HCT116 (cell line): ENCODE measurements at regions not wholly inside any gene's neighbourhood (a gene's known extent, or its start where the extent isn't known, plus 50 kb on each side); places are given as distances from the start of the nearest gene placed in this dataset.

Experiments
- ATAC-seq: fragments of 200-7000 bp; cut with Tn5 transposase; 2 replicates; pipeline ENCODE4 v1.9.1; 2020; ENCODE audit warnings: mild to moderate bottlenecking, moderate library complexity
- BruUV-seq: library from RNA; stranded (reverse); fragments of 400-500 nt; replicated peaks from 2 replicates; lab custom pipeline; 2021; lab: Mats Ljungman, UMichigan
- CTCF ChIA-PET: fragments of 300-600 bp; sonication (Branson Sonifier 250); formaldehyde crosslinking; loops from one replicate; lab custom pipeline; 2021; ENCODE audit warnings: antibody characterized with exemption; lab: Charles Lee
- POLR2A ChIA-PET: fragments of 300-600, 350-600 bp; sonication (Branson Sonifier 250); formaldehyde crosslinking; loops from one replicate; lab custom pipeline; 2021; ENCODE audit warnings: antibody characterized with exemption; lab: Charles Lee
- RAD21 ChIA-PET, 2 experiments: fragments of 300-600 bp; sonication (Branson Sonifier 250); formaldehyde crosslinking; loops; one replicate each; lab custom pipeline; 2023; ENCODE audit warnings: low total read pairs in 2 of 2; ENCODE audit not compliant: uncharacterized antibody in 2 of 2, unreplicated experiment in 2 of 2, low non-redundant PET in 1 of 2; lab: Charles Lee
- DNase-seq: peaks from one replicate; pipeline ENCODE4 v3.0.0-alpha.2; 2010; ENCODE audit warnings: low read depth, low spot score
- H2AFZ ChIP-seq: fragments of 200-600 bp; shearing (Covaris generic), sonication (generic); 2 replicates; pipeline ENCODE4 v1.6.1; 2017; ENCODE audit warnings: low read depth, mixed run types, mixed read lengths, antibody characterized with exemption, low read length; ENCODE audit not compliant: poor library complexity, severe bottlenecking
- H3K27ac ChIP-seq: 2 replicates; pipeline ENCODE4 v1.5.1; 2012; ENCODE audit warnings: low read depth, low read length
- H3K27me3 ChIP-seq: fragments of 200-600 bp; sonication (generic); 2 replicates; pipeline ENCODE4 v1.6.1; 2016; ENCODE audit warnings: mixed run types, low read length, mixed read lengths; ENCODE audit not compliant: insufficient read depth
- H3K36me3 ChIP-seq, 2 experiments: fragments of 200-500 bp in 1 of 2; fragments of 200-600 bp in 1 of 2; sonication (Bioruptor generic) in 1 of 2; sonication (generic) in 1 of 2; 2 replicates each; pipeline versions ENCODE4 v1.5.1 to v1.6.1; 2014 to 2016; ENCODE audit warnings: low read length in 2 of 2, inconsistent platforms in 1 of 2, mixed read lengths in 1 of 2, mixed run types in 1 of 2; ENCODE audit not compliant: insufficient read depth in 2 of 2, control insufficient read depth in 1 of 2
- H3K4me1 ChIP-seq, 2 experiments: fragments of 200-600 bp in 1 of 2; sonication (generic) in 1 of 2; 2 replicates each; pipeline versions ENCODE4 v1.5.1 to v1.6.1; 2012 to 2017; ENCODE audit warnings: low read length in 2 of 2, inconsistent platforms in 1 of 2, mild to moderate bottlenecking in 1 of 2, mixed read lengths in 1 of 2, mixed run types in 1 of 2, moderate library complexity in 1 of 2; ENCODE audit not compliant: insufficient read depth in 2 of 2, control insufficient read depth in 1 of 2
- H3K4me2 ChIP-seq: fragments of 200-600 bp; sonication (generic); 2 replicates; pipeline ENCODE4 v1.6.1; 2017; ENCODE audit warnings: mixed run types, low read length, mixed read lengths
- H3K4me3 ChIP-seq, 2 experiments: fragments of 200-600 bp in 1 of 2; sonication (generic) in 1 of 2; replicated peaks in 1 of 2; 2 replicates each; pipeline ENCODE4 v1.5.1; 2011 to 2016; ENCODE audit warnings: low read length in 2 of 2, control low read depth in 1 of 2, low read depth in 1 of 2, mild to moderate bottlenecking in 1 of 2, mixed read lengths in 1 of 2, mixed run types in 1 of 2
- H3K79me2 ChIP-seq: fragments of 200-600 bp; sonication (generic); 2 replicates; pipeline ENCODE4 v1.6.1; 2017; ENCODE audit warnings: mild to moderate bottlenecking, mixed run types, low read length, moderate library complexity, mixed read lengths; ENCODE audit not compliant: insufficient read depth
- H3K9ac ChIP-seq: fragments of 200-600 bp; sonication (generic); 2 replicates; pipeline ENCODE4 v1.6.1; 2016; ENCODE audit warnings: low read length, mixed read lengths
- H3K9me2 ChIP-seq: fragments of 200-600 bp; sonication (generic), shearing (Covaris generic); 2 replicates; pipeline ENCODE4 v1.6.1; 2017; ENCODE audit warnings: mixed run types, mild to moderate bottlenecking, moderate library complexity; ENCODE audit not compliant: insufficient read depth
- H3K9me3 ChIP-seq, 2 experiments: fragments of 200-500 bp in 1 of 2; fragments of 200-600 bp in 1 of 2; sonication (Bioruptor generic) in 1 of 2; sonication (generic) in 1 of 2; 2 replicates each; pipeline ENCODE4 v1.6.1; 2014 to 2017; ENCODE audit warnings: low read length in 2 of 2, mixed read lengths in 2 of 2, inconsistent platforms in 1 of 2, low read depth in 1 of 2, mild to moderate bottlenecking in 1 of 2, mixed run types in 1 of 2, moderate library complexity in 1 of 2; ENCODE audit not compliant: control insufficient read depth in 1 of 2, insufficient read depth in 1 of 2
- H4K20me1 ChIP-seq: fragments of 200-600 bp; sonication (generic), shearing (Covaris generic); 2 replicates; pipeline ENCODE4 v1.6.1; 2017; ENCODE audit warnings: mixed run types, mild to moderate bottlenecking, moderate library complexity; ENCODE audit not compliant: insufficient read depth
- ATF3 ChIP-seq: IDR thresholded peaks from 2 replicates; pipeline ENCODE4 v1.6.1; 2012
- CEBPB ChIP-seq: IDR thresholded peaks from 2 replicates; pipeline ENCODE4 v1.6.1; 2012; ENCODE audit warnings: low read depth
- CTCF ChIP-seq, 3 experiments: fragments of 200-600 bp in 1 of 3; sonication (generic) in 1 of 3; IDR thresholded peaks in 2 of 3; conservative IDR thresholded peaks in 1 of 3; 2 replicates each; pipeline ENCODE4 v1.5.1; 2012 to 2017; ENCODE audit warnings: low read depth in 2 of 3, low read length in 2 of 3, antibody characterized with exemption in 1 of 3, borderline replicate concordance in 1 of 3, control low read depth in 1 of 3, mild to moderate bottlenecking in 1 of 3, mixed read lengths in 1 of 3, mixed run types in 1 of 3, moderate library complexity in 1 of 3; ENCODE audit not compliant: insufficient read depth in 1 of 3
- EGR1 ChIP-seq: IDR thresholded peaks from 2 replicates; pipeline ENCODE4 v1.6.1; 2012; ENCODE audit warnings: low read depth
- ELF1 ChIP-seq: IDR thresholded peaks from 2 replicates; pipeline ENCODE4 v1.6.1; 2012; ENCODE audit warnings: low read depth, borderline replicate concordance
- EZH2phosphoT487 ChIP-seq: fragments of 200-600 bp; IDR thresholded peaks from 2 replicates; pipeline ENCODE4 v1.6.1; 2018; ENCODE audit warnings: antibody characterized with exemption, borderline replicate concordance
- FOSL1 ChIP-seq: IDR thresholded peaks from 2 replicates; pipeline ENCODE4 v1.6.1; 2012; ENCODE audit warnings: low read depth
- JUND ChIP-seq: IDR thresholded peaks from 2 replicates; pipeline ENCODE4 v1.6.1; 2012
- MAX ChIP-seq: IDR thresholded peaks from 2 replicates; pipeline ENCODE4 v1.6.1; 2012
- POLR2A ChIP-seq: IDR thresholded peaks from 2 replicates; pipeline ENCODE4 v1.7.0; 2011; ENCODE audit warnings: borderline replicate concordance; ENCODE audit not compliant: insufficient read depth, insufficient read length; ENCODE audit errors: extremely low read depth
- RAD21 ChIP-seq: IDR thresholded peaks from 2 replicates; pipeline ENCODE4 v1.6.1; 2012; ENCODE audit warnings: low read depth, mild to moderate bottlenecking
- REST ChIP-seq: IDR thresholded peaks from 2 replicates; pipeline ENCODE4 v1.6.1; 2012; ENCODE audit warnings: low read depth
- SP1 ChIP-seq: IDR thresholded peaks from 2 replicates; pipeline ENCODE4 v1.6.1; 2012; ENCODE audit warnings: low read depth
- SRF ChIP-seq: IDR thresholded peaks from 2 replicates; pipeline ENCODE4 v1.6.1; 2012; ENCODE audit warnings: low read depth
- YY1 ChIP-seq: IDR thresholded peaks from 2 replicates; pipeline ENCODE4 v1.6.1; 2011; ENCODE audit warnings: low read length, low read depth, moderate library complexity, mild to moderate bottlenecking; ENCODE audit not compliant: insufficient replicate concordance; ENCODE audit errors: extremely low read depth
- ZFX ChIP-seq: fragments of 450-650 bp; IDR thresholded peaks from 2 replicates; pipeline ENCODE4 v1.6.1; 2017
- intact Hi-C: fragments of 100-400 bp; cut with micrococcal nuclease; formaldehyde crosslinking; loops from 2 replicates; pipeline ENCODE4 v1.10.0; 2022

GRCh38 chr5:126267438-126267837 lies 155.8 kb upstream of the GRAMD2B start:
- H3K36me3 ChIP-seq = no peaks in the 10 kb centered on the region
- no peak overlapping the region for H3K4me2 ChIP-seq
- no TSS peak for BruUV-seq
- no peaks in the 10 kb centered on the region for H3K9me3 ChIP-seq
- ChIA-PET POLR2A (no interaction called here), CTCF (no interaction called here), RAD21 (no interaction called here)
- no peak overlapping the region for H3K4me3 ChIP-seq
- no peaks in the 10 kb centered on the region for H3K79me2 ChIP-seq
- DNase-seq (no peak), ATAC-seq (no peak)
- H3K27me3 ChIP-seq = no peaks in the 10 kb centered on the region
- H2AFZ ChIP-seq = no peak overlapping the region
- intact Hi-C loops = no loop called here
- H4K20me1 ChIP-seq = no peaks in the 10 kb centered on the region
- H3K4me1 ChIP-seq = no peaks in the 10 kb centered on the region
- no peaks in the 10 kb centered on the region; the same call in 1 of the 2 replicates for H3K9me2 ChIP-seq
- no peak overlapping the region for H3K9ac ChIP-seq
- H3K27ac ChIP-seq = no peak overlapping the region
- TF ChIP-seq CEBPB (no peak), YY1 (no peak), EGR1 (no peak), ATF3 (no peak), SP1 (no peak), FOSL1 (no peak), ELF1 (no peak), POLR2A (no peak), RAD21 (no peak), MAX (no peak), JUND (no peak), REST (no peak), EZH2phosphoT487 (no peak), SRF (no peak), ZFX (no peak), CTCF (IDR thresholded peaks at IDR 0.05 in 2 of 3, conservative IDR thresholded peaks at IDR 0.05 in 1 of 3; ENCODE audit: borderline replicate concordance in 1 of 3, insufficient read depth in 1 of 3, low read depth in 2 of 3, low read length in 2 of 3) (no peak)
